PC-9 (cell line): ENCODE measurements at regions not wholly inside any gene's neighbourhood (a gene's known extent, or its start where the extent isn't known, plus 50 kb on each side); places are given as distances from the start of the nearest gene placed in this dataset.

Source experiments
- BruUV-seq: library from RNA; stranded (reverse); fragments of 400-500 nt; replicated peaks from 2 replicates; lab custom pipeline; 2021; lab: Mats Ljungman, UMichigan
- CTCF ChIA-PET: fragments of 300-600 bp; sonication (Branson Sonifier 250); formaldehyde crosslinking; loops from one replicate; lab custom pipeline; 2022; ENCODE audit warnings: antibody characterized with exemption; lab: Charles Lee
- POLR2A ChIA-PET: fragments of 300-600 bp; sonication (Branson Sonifier 250); formaldehyde crosslinking; loops from one replicate; lab custom pipeline; 2022; ENCODE audit warnings: antibody characterized with exemption; ENCODE audit not compliant: unreplicated experiment; lab: Charles Lee
- DNase-seq, 2 experiments: peaks; one replicate each; pipeline versions ENCODE4 v3.0.0 to v3.0.0-alpha.2; 2015 to 2022; ENCODE audit warnings: mixed read lengths in 1 of 2
- H2AFZ ChIP-seq: fragments of 200-600 bp; sonication (generic); 2 replicates; pipeline ENCODE4 v1.8.1; 2017; ENCODE audit warnings: antibody characterized with exemption
- H3F3A ChIP-seq: fragments of 200-600 bp; sonication (generic); 2 replicates; pipeline ENCODE4 v1.8.1; 2017; ENCODE audit warnings: antibody characterized with exemption, mild to moderate bottlenecking, low read depth; ENCODE audit not compliant: insufficient read depth
- H3K27ac ChIP-seq: fragments of 200-600 bp; sonication (generic); 2 replicates; pipeline ENCODE4 v1.6.1; 2016; ENCODE audit warnings: mixed run types
- H3K27me3 ChIP-seq: fragments of 200-600 bp; sonication (generic); 2 replicates; pipeline ENCODE4 v1.6.1; 2016; ENCODE audit warnings: low read depth, mixed run types; ENCODE audit not compliant: insufficient read depth
- H3K36me3 ChIP-seq: fragments of 200-600 bp; sonication (generic); 2 replicates; pipeline ENCODE4 v1.6.1; 2016; ENCODE audit warnings: low read depth, mixed run types
- H3K4me1 ChIP-seq: fragments of 200-600 bp; sonication (generic); replicated peaks from 2 replicates; pipeline ENCODE4 v1.6.1; 2016; ENCODE audit warnings: mixed run types; ENCODE audit not compliant: insufficient read depth
- H3K4me2 ChIP-seq: fragments of 200-600 bp; sonication (generic); 2 replicates; pipeline ENCODE4 v1.6.1; 2017; ENCODE audit warnings: mixed run types
- H3K4me3 ChIP-seq: fragments of 200-600 bp; sonication (generic); 2 replicates; pipeline ENCODE4 v1.6.1; 2016; ENCODE audit warnings: mixed run types
- H3K79me2 ChIP-seq: fragments of 200-600 bp; sonication (generic); 2 replicates; pipeline ENCODE4 v1.6.1; 2017; ENCODE audit warnings: low read depth, mixed run types
- H3K9me2 ChIP-seq: fragments of 200-600 bp; sonication (generic); 2 replicates; pipeline ENCODE4 v1.8.1; 2017; ENCODE audit warnings: mild to moderate bottlenecking; ENCODE audit not compliant: insufficient read depth
- H3K9me3 ChIP-seq: fragments of 200-600 bp; sonication (generic); 2 replicates; pipeline ENCODE4 v1.8.1; 2016; ENCODE audit warnings: low read depth; ENCODE audit not compliant: insufficient read depth
- H4K20me1 ChIP-seq: fragments of 200-600 bp; sonication (generic); 2 replicates; pipeline ENCODE4 v1.8.1; 2017; ENCODE audit not compliant: insufficient read depth
- CTCF ChIP-seq: fragments of 200-600 bp; sonication (generic); conservative IDR thresholded peaks from 2 replicates; pipeline ENCODE4 v1.6.1; 2017; ENCODE audit warnings: mixed run types, antibody characterized with exemption, mild to moderate bottlenecking, moderate library complexity
- EZH2 ChIP-seq: fragments of 200-600 bp; sonication (generic); IDR thresholded peaks from 2 replicates; pipeline ENCODE4 v1.8.0; 2017; ENCODE audit warnings: antibody characterized with exemption, low read depth
- intact Hi-C: fragments of 100-400 bp; cut with micrococcal nuclease; formaldehyde crosslinking; loops from one replicate; pipeline ENCODE4 v1.10.0; 2022; ENCODE audit not compliant: unreplicated experiment

GRCh38 chrX:121781991-121782390, 734.6 kb downstream of the GLUD2 start:
- H3K27me3 ChIP-seq = no peaks in the 10 kb centered on the region
- H3K4me2 ChIP-seq = no peak overlapping the region
- H4K20me1 ChIP-seq = no peaks in the 10 kb centered on the region
- peak in 1 of 2 experiments; percentile 10 for DNase-seq
- ChIA-PET POLR2A (no interaction called here), CTCF (no interaction called here)
- no peaks in the 10 kb centered on the region for H3K4me1 ChIP-seq
- no peaks in the 10 kb centered on the region for H3K9me3 ChIP-seq
- no TSS peak for BruUV-seq
- no peak overlapping the region for H3K4me3 ChIP-seq
- no peak overlapping the region for H2AFZ ChIP-seq
- H3K36me3 ChIP-seq = no peaks in the 10 kb centered on the region
- H3K27ac ChIP-seq = no peak overlapping the region
- TF ChIP-seq CTCF (no peak), EZH2 (no peak)
- no peaks in the 10 kb centered on the region for H3F3A ChIP-seq
- H3K9me2 ChIP-seq = no peaks in the 10 kb centered on the region
- H3K79me2 ChIP-seq = no peaks in the 10 kb centered on the region
- intact Hi-C loops = no loop called here

GRCh38 chrX:121782544-121782943, 735.1 kb downstream of the GLUD2 start:
- DNase-seq = no peak
- H2AFZ ChIP-seq = no peak overlapping the region
- H3K9me3 ChIP-seq = no peaks in the 10 kb centered on the region
- no peaks in the 10 kb centered on the region for H3K36me3 ChIP-seq
- H3K4me1 ChIP-seq = no peaks in the 10 kb centered on the region
- H3K4me2 ChIP-seq = no peak overlapping the region
- no peaks in the 10 kb centered on the region for H4K20me1 ChIP-seq
- no peak overlapping the region for H3K4me3 ChIP-seq
- intact Hi-C loops = no loop called here
- H3F3A ChIP-seq = no peaks in the 10 kb centered on the region
- H3K79me2 ChIP-seq = no peaks in the 10 kb centered on the region
- TF ChIP-seq CTCF (no peak), EZH2 (no peak)
- BruUV-seq = no TSS peak
- no peaks in the 10 kb centered on the region for H3K27me3 ChIP-seq
- CTCF ChIA-PET = interaction anchor here (0.6 kb wide), 1 partner anchor 18 kb away, joined by 5 read pairs; no protein-coding TSS in a partner anchor
- no peaks in the 10 kb centered on the region for H3K9me2 ChIP-seq
- H3K27ac ChIP-seq = no peak overlapping the region
- POLR2A ChIA-PET = no interaction called here

GRCh38 chrX:121782976-121783375, 735.6 kb downstream of the GLUD2 start:
- intact Hi-C loops = no loop called here
- Histone ChIP-seq H3K4me1 (no peaks in the 10 kb centered on the region), H3K27me3 (no peaks in the 10 kb centered on the region), H3K4me3 (no peak overlapping the region), H3K79me2 (no peaks in the 10 kb centered on the region), H3K9me2 (no peaks in the 10 kb centered on the region), H3F3A (no peaks in the 10 kb centered on the region), H4K20me1 (no peaks in the 10 kb centered on the region), H3K4me2 (no peak overlapping the region), H2AFZ (no peak overlapping the region), H3K9me3 (no peaks in the 10 kb centered on the region), H3K36me3 (no peaks in the 10 kb centered on the region), H3K27ac (no peak overlapping the region)
- no TSS peak for BruUV-seq
- no peak for DNase-seq
- ChIA-PET POLR2A (no interaction called here), CTCF (interaction anchor here (0.6 kb wide), 1 partner anchor 17 kb away, joined by 5 read pairs; no protein-coding TSS in a partner anchor)
- TF ChIP-seq EZH2 = no peak
- no peak for TF ChIP-seq CTCF
